Prostate gland (tissue), 2 donors: ENCODE measurements at regions not wholly inside any gene's neighbourhood (a gene's known extent, or its start where the extent isn't known, plus 50 kb on each side); places are given as distances from the start of the nearest gene placed in this dataset.

ENCODE experiments used
- DNase-seq: peaks from one replicate; pipeline ENCODE4 v3.0.0-alpha.2; 2019; ENCODE audit warnings: low spot score
- H3K27ac ChIP-seq, 2 donors: fragments of 200-600 bp; sonication (generic); 2 replicates each; pipeline ENCODE4 v1.5.1; 2017 to 2019
- H3K27me3 ChIP-seq: fragments of 200-600 bp; sonication (generic); replicated peaks from 2 replicates; pipeline ENCODE4 v1.5.1; 2019; ENCODE audit not compliant: insufficient read depth
- H3K36me3 ChIP-seq, 2 donors: fragments of 200-600 bp; sonication (generic); 1 replicate in 1 of 2; 2 replicates in 1 of 2; pipeline versions ENCODE4 v1.5.1 to v1.8.1; 2017 to 2019
- H3K4me1 ChIP-seq: fragments of 200-600 bp; sonication (generic); replicated peaks from 2 replicates; pipeline ENCODE4 v1.5.1; 2019
- H3K4me3 ChIP-seq, 2 donors: fragments of 200-600 bp; sonication (generic); 2 replicates each; pipeline ENCODE4 v1.5.1; 2017 to 2019
- H3K9me3 ChIP-seq: fragments of 200-600 bp; sonication (generic); 2 replicates; pipeline ENCODE4 v1.5.1; 2017
- POLR2A ChIP-seq: fragments of 450-650 bp; IDR thresholded peaks from one replicate; pipeline ENCODE4 v1.6.1; 2016; ENCODE audit warnings: antibody characterized with exemption, mild to moderate bottlenecking
- POLR2AphosphoS5 ChIP-seq: sonication (generic); formaldehyde crosslinking; IDR thresholded peaks from one replicate; pipeline ENCODE4 v1.6.1; 2017; ENCODE audit warnings: antibody characterized with exemption
- WGBS: methylation state at CpG from one replicate; pipeline ENCODE4 v1.1.5; 2018; 5-methylcytosine and 5-hydroxymethylcytosine counted together
- intact Hi-C: fragments of 100-400 bp; cut with DNase I; formaldehyde crosslinking; loops from one replicate; pipeline ENCODE4 v1.14.2; 2022
- TF ChIP-seq, protein P1 (sequence below), 4 experiments: fragments of 200-600 bp in 2 of 4; fragments of 450-650 bp in 2 of 4; sonication (generic) in 2 of 4; IDR thresholded peaks; 1 replicate in 3 of 4; 2 replicates in 1 of 4; pipeline ENCODE4 v1.5.1; 2016 to 2019; ENCODE audit warnings: antibody characterized with exemption in 4 of 4, mild to moderate bottlenecking in 2 of 4, moderate library complexity in 2 of 4

- H3K27me3 ChIP-seq = no peaks in the 10 kb centered on the region
- no peak overlapping the region for H3K4me3 ChIP-seq
- intact Hi-C loops = no loop called here
- no peak overlapping the region for H3K27ac ChIP-seq
- DNase-seq = no peak
- H3K36me3 ChIP-seq = no peaks in the 10 kb centered on the region
- no peaks in the 10 kb centered on the region for H3K4me1 ChIP-seq
- H3K9me3 ChIP-seq = no peaks in the 10 kb centered on the region
- 94% methylated on average over 7 of the region's 8 CpGs for WGBS
- TF ChIP-seq, protein P1, sequence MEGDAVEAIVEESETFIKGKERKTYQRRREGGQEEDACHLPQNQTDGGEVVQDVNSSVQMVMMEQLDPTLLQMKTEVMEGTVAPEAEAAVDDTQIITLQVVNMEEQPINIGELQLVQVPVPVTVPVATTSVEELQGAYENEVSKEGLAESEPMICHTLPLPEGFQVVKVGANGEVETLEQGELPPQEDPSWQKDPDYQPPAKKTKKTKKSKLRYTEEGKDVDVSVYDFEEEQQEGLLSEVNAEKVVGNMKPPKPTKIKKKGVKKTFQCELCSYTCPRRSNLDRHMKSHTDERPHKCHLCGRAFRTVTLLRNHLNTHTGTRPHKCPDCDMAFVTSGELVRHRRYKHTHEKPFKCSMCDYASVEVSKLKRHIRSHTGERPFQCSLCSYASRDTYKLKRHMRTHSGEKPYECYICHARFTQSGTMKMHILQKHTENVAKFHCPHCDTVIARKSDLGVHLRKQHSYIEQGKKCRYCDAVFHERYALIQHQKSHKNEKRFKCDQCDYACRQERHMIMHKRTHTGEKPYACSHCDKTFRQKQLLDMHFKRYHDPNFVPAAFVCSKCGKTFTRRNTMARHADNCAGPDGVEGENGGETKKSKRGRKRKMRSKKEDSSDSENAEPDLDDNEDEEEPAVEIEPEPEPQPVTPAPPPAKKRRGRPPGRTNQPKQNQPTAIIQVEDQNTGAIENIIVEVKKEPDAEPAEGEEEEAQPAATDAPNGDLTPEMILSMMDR (IDR thresholded peaks at IDR 0.05) = no peak
- no peak for TF ChIP-seq POLR2A
- no peak for TF ChIP-seq POLR2AphosphoS5
Measured at GRCh38 chr3:102736288-102736974, 301.6 kb downstream of the ZPLD1 start.

DNA sequence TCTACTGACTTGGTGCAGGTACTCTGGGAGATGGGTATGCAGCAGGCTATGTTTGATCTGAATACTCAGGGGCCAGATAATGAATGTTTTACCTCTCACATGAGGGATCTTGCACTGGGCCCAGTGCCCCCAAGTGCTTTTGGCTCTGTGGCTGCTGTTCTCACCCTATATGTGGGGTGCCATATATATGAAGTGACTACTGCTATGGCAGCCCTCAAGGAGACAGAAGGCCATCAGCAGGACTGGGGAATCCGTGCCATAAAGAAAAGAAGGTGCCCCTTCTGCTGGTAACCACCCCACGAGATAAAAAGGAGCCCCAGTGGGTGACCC lies 302.1 kb downstream of the ZPLD1 start:
- Histone ChIP-seq H3K4me3 (no peak overlapping the region), H3K4me1 (no peaks in the 10 kb centered on the region), H3K36me3 (no peaks in the 10 kb centered on the region), H3K27me3 (no peaks in the 10 kb centered on the region), H3K27ac (no peak overlapping the region), H3K9me3 (no peaks in the 10 kb centered on the region)
- intact Hi-C loops = no loop called here
- TF ChIP-seq POLR2A (no peak), POLR2AphosphoS5 (no peak)
- TF ChIP-seq, protein P1 (IDR thresholded peaks at IDR 0.05) = no peak
- DNase-seq = no peak
- 82% methylated on average over 2 of the region's 2 CpGs for WGBS

GRCh38 chr3:102737353-102737752 lies 302.5 kb downstream of the ZPLD1 start:
- DNase-seq = no peak
- TF ChIP-seq POLR2A (no peak), POLR2AphosphoS5 (no peak)
- TF ChIP-seq, protein P1 (IDR thresholded peaks at IDR 0.05) = no peak
- no peaks in the 10 kb centered on the region for H3K36me3 ChIP-seq
- no peaks in the 10 kb centered on the region for H3K4me1 ChIP-seq
- no peaks in the 10 kb centered on the region for H3K27me3 ChIP-seq
- WGBS = 90% methylated on average over 3 of the region's 3 CpGs
- no peak overlapping the region for H3K27ac ChIP-seq
- intact Hi-C loops = no loop called here
- H3K4me3 ChIP-seq = no peak overlapping the region
- H3K9me3 ChIP-seq = no peaks in the 10 kb centered on the region

DNA sequence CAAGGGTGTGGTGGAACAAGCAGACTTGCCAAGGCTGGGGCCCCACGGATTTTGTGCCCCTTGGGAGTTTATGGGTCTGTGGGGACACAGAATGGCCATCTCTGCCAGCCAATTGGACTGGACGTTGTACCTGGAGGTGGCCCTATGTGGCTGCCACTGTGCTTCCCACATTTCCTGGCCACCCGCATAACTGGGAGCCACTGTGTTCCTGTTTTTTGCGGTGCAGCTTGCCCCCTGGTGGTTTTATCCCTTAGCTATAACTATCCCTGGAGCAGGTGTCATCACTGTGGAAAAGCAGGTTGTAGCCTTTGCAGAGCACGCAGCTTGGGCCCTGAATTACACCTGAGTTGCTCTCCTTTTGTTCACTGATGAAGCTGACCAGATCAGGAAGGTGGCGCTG lies 306.3 kb downstream of the ZPLD1 start:
- no peaks in the 10 kb centered on the region for H3K36me3 ChIP-seq
- no peaks in the 10 kb centered on the region for H3K27me3 ChIP-seq
- no peak for DNase-seq
- TF ChIP-seq, protein P1 (IDR thresholded peaks at IDR 0.05) = no peak
- TF ChIP-seq POLR2A = no peak
- no peak for TF ChIP-seq POLR2AphosphoS5
- 90% methylated on average over 6 of the region's 6 CpGs for WGBS
- no peak overlapping the region for H3K27ac ChIP-seq
- H3K4me3 ChIP-seq = no peak overlapping the region
- no peaks in the 10 kb centered on the region for H3K9me3 ChIP-seq
- intact Hi-C loops = no loop called here
- no peaks in the 10 kb centered on the region for H3K4me1 ChIP-seq

DNA sequence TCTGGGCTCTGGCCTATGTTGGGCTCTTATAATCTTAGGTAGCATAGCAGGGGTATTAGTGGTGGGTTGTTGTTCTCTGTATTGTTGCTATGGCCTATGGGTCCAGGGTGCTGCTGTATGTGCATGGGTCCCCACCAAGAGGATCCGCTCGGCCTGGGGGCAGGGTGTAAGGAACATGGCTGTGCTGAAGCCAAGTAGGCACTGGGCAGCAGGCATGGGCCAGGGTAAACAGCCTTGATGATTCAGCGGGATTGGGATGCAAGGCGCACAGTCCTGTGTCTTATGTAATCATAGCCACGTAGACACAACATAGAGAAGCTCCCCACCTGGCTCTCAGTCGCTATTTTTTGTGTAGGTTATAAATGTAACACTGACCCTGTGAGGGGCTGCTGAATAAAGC lies 306.9 kb downstream of the ZPLD1 start:
- no peak for DNase-seq
- TF ChIP-seq POLR2A = no peak
- H3K36me3 ChIP-seq = no peaks in the 10 kb centered on the region
- H3K9me3 ChIP-seq = no peaks in the 10 kb centered on the region
- H3K27ac ChIP-seq = no peak overlapping the region
- H3K4me3 ChIP-seq = no peak overlapping the region
- H3K4me1 ChIP-seq = no peaks in the 10 kb centered on the region
- 96% methylated on average over 6 of the region's 6 CpGs for WGBS
- intact Hi-C loops = no loop called here
- no peaks in the 10 kb centered on the region for H3K27me3 ChIP-seq
